ENCODE measurements at regions not wholly inside any gene's neighbourhood (a gene's known extent, or its start where the extent isn't known, plus 50 kb on each side); places are given as distances from the start of the nearest gene placed in this dataset.

DNA sequence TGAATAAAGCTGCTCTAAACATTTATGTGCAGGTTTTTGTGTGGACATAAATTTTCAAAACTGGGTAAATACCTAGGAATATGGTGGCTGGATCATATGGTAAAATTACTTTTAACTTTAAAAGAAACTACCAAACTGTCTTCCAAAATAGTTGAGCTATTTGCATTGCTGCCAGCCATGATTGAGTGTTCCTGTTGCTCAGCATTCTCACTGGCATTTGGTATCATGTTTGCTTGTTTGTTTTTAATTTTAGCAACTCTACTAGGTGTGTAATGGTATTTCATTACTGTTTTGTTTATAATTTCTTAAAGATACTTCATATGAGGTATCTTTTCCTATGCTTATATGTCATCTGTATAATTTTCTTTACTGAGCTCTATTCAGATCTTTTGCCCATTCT lies 143.2 kb downstream of the POLR1F start:
- CTCF ChIA-PET, result interaction anchor here (0.6 to 1.0 kb wide), 2 partner anchors 12 to 23 kb away, joined by 3 read pairs; no protein-coding TSS in a partner anchor
- Histone ChIP-seq H2AFZ (ENCODE audit: low read depth) (no peak overlapping the region), H3K4me1 (ENCODE audit: control insufficient read depth in 1 of 2, insufficient read depth in 2 of 2, low read depth in 1 of 2, low read length in 1 of 2) (no peaks in the 10 kb centered on the region), H3K4me3 (ENCODE audit: low read depth in 2 of 2, low read length in 1 of 2) (no peak overlapping the region), H3K9me2 (no peaks in the 10 kb centered on the region), H3K4me2 (no peak overlapping the region), H3K9ac (no peak overlapping the region), H3K9me3 (no peaks in the 10 kb centered on the region), H3K79me2 (ENCODE audit: insufficient read depth) (no peaks in the 10 kb centered on the region), H3K27ac (ENCODE audit: low read depth in 2 of 2, low read length in 1 of 2) (no peak overlapping the region), H3K36me3 (replicated peaks in 1 of 2; ENCODE audit: control insufficient read depth in 1 of 2, insufficient read depth in 2 of 2, low read length in 1 of 2) (no peaks in the 10 kb centered on the region), H3K27me3 (ENCODE audit: insufficient read depth) (no peaks in the 10 kb centered on the region), H4K20me1 (ENCODE audit: insufficient read depth) (no peaks in the 10 kb centered on the region), H3F3A (replicated peaks; ENCODE audit: insufficient read depth) (no peaks in the 10 kb centered on the region)
- POLR2A ChIA-PET, result no interaction called here
- no peak for TF ChIP-seq JUND (IDR thresholded peaks at IDR 0.05)
- TF ChIP-seq, protein P1, sequence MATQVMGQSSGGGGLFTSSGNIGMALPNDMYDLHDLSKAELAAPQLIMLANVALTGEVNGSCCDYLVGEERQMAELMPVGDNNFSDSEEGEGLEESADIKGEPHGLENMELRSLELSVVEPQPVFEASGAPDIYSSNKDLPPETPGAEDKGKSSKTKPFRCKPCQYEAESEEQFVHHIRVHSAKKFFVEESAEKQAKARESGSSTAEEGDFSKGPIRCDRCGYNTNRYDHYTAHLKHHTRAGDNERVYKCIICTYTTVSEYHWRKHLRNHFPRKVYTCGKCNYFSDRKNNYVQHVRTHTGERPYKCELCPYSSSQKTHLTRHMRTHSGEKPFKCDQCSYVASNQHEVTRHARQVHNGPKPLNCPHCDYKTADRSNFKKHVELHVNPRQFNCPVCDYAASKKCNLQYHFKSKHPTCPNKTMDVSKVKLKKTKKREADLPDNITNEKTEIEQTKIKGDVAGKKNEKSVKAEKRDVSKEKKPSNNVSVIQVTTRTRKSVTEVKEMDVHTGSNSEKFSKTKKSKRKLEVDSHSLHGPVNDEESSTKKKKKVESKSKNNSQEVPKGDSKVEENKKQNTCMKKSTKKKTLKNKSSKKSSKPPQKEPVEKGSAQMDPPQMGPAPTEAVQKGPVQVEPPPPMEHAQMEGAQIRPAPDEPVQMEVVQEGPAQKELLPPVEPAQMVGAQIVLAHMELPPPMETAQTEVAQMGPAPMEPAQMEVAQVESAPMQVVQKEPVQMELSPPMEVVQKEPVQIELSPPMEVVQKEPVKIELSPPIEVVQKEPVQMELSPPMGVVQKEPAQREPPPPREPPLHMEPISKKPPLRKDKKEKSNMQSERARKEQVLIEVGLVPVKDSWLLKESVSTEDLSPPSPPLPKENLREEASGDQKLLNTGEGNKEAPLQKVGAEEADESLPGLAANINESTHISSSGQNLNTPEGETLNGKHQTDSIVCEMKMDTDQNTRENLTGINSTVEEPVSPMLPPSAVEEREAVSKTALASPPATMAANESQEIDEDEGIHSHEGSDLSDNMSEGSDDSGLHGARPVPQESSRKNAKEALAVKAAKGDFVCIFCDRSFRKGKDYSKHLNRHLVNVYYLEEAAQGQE (IDR thresholded peaks at IDR 0.05; ENCODE audit: low read depth, low read length), result no peak
- no peak for TF ChIP-seq FOSL2 (IDR thresholded peaks at IDR 0.05; ENCODE audit: borderline replicate concordance, low read depth)
- no peak for TF ChIP-seq TCF12 (IDR thresholded peaks at IDR 0.05)
- TF ChIP-seq RAD21 (IDR thresholded peaks at IDR 0.05; ENCODE audit: low read length), result no peak
- no peak for DNase-seq

DNA sequence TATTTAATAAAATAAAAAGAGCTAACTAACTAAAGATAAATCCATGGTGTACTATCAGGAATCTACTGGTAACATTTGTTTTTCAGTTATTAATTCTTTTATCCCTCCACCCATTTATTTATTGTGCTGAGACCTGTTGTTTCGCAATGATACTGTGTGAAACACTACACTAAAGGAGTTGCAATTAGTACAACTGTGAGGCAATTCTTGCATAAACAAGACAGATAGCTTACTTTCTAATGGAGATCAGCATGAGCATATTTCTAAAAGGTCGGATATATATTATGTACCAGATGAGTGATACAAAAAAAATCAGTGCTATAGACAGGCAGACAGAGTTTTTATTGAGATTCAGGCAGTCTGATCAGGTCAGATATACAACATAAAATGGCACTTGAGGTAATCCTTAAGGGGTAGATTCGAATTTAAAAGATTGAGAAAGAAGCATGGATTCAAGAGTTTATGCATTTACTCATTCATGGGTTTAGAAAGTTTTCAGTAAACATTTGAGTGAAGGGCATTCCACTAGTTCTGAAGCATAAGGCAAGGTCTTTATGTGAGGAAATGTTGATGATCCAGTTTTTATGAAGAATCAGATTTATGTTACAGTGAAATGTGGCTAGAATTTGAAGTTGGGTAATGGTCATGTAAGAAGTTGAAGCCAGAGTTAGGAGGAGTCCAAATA lies 147.6 kb downstream of the POLR1F start:
- ChIA-PET CTCF (no interaction called here), POLR2A (no interaction called here)
- Histone ChIP-seq H3K4me2 (no peak overlapping the region), H2AFZ (ENCODE audit: low read depth) (no peak overlapping the region), H3K27ac (ENCODE audit: low read depth in 2 of 2, low read length in 1 of 2) (no peak overlapping the region), H3F3A (replicated peaks; ENCODE audit: insufficient read depth) (peaks cover 7% of the 10 kb centered on the region), H3K36me3 (replicated peaks in 1 of 2; ENCODE audit: control insufficient read depth in 1 of 2, insufficient read depth in 2 of 2, low read length in 1 of 2) (no peaks in the 10 kb centered on the region), H3K4me3 (ENCODE audit: low read depth in 2 of 2, low read length in 1 of 2) (no peak overlapping the region), H4K20me1 (ENCODE audit: insufficient read depth) (no peaks in the 10 kb centered on the region), H3K9ac (no peak overlapping the region), H3K9me2 (no peaks in the 10 kb centered on the region), H3K4me1 (ENCODE audit: control insufficient read depth in 1 of 2, insufficient read depth in 2 of 2, low read depth in 1 of 2, low read length in 1 of 2) (no peaks in the 10 kb centered on the region), H3K79me2 (ENCODE audit: insufficient read depth) (no peaks in the 10 kb centered on the region), H3K27me3 (ENCODE audit: insufficient read depth) (no peaks in the 10 kb centered on the region), H3K9me3 (no peaks in the 10 kb centered on the region)
- TF ChIP-seq TCF12 (IDR thresholded peaks at IDR 0.05) (no peak), NFIC (IDR thresholded peaks at IDR 0.05; ENCODE audit: borderline replicate concordance) (no peak), EP300 (IDR thresholded peaks at IDR 0.05; ENCODE audit: borderline replicate concordance in 1 of 2, low read depth in 1 of 2, low read length in 1 of 2) (no peak), MEF2A (IDR thresholded peaks at IDR 0.05; ENCODE audit: borderline replicate concordance, low read depth) (no peak), TAF1 (IDR thresholded peaks at IDR 0.05; ENCODE audit: borderline replicate concordance, low read depth, low read length) (no peak), YY1 (IDR thresholded peaks at IDR 0.05; ENCODE audit: low read depth) (no peak), RFX5 (IDR thresholded peaks at IDR 0.05; ENCODE audit: low read length) (no peak), FOSL2 (IDR thresholded peaks at IDR 0.05; ENCODE audit: borderline replicate concordance, low read depth) (no peak), NRF1 (IDR thresholded peaks at IDR 0.05; ENCODE audit: low read depth, low read length) (no peak), FOXJ3 (CRISPR knock-in tag; IDR thresholded peaks at IDR 0.05) (no peak), GATA2 (CRISPR knock-in tag; IDR thresholded peaks at IDR 0.05) (no peak)
- TF ChIP-seq, protein P2, sequence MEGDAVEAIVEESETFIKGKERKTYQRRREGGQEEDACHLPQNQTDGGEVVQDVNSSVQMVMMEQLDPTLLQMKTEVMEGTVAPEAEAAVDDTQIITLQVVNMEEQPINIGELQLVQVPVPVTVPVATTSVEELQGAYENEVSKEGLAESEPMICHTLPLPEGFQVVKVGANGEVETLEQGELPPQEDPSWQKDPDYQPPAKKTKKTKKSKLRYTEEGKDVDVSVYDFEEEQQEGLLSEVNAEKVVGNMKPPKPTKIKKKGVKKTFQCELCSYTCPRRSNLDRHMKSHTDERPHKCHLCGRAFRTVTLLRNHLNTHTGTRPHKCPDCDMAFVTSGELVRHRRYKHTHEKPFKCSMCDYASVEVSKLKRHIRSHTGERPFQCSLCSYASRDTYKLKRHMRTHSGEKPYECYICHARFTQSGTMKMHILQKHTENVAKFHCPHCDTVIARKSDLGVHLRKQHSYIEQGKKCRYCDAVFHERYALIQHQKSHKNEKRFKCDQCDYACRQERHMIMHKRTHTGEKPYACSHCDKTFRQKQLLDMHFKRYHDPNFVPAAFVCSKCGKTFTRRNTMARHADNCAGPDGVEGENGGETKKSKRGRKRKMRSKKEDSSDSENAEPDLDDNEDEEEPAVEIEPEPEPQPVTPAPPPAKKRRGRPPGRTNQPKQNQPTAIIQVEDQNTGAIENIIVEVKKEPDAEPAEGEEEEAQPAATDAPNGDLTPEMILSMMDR (IDR thresholded peaks at IDR 0.05), result no peak
- TF ChIP-seq, protein P3, sequence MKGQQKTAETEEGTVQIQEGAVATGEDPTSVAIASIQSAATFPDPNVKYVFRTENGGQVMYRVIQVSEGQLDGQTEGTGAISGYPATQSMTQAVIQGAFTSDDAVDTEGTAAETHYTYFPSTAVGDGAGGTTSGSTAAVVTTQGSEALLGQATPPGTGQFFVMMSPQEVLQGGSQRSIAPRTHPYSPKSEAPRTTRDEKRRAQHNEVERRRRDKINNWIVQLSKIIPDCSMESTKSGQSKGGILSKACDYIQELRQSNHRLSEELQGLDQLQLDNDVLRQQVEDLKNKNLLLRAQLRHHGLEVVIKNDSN (IDR thresholded peaks at IDR 0.05; ENCODE audit: borderline replicate concordance, low read depth), result no peak
- TF ChIP-seq, protein P1 (IDR thresholded peaks at IDR 0.05; ENCODE audit: low read depth, low read length), result no peak
- TF ChIP-seq, protein P4, sequence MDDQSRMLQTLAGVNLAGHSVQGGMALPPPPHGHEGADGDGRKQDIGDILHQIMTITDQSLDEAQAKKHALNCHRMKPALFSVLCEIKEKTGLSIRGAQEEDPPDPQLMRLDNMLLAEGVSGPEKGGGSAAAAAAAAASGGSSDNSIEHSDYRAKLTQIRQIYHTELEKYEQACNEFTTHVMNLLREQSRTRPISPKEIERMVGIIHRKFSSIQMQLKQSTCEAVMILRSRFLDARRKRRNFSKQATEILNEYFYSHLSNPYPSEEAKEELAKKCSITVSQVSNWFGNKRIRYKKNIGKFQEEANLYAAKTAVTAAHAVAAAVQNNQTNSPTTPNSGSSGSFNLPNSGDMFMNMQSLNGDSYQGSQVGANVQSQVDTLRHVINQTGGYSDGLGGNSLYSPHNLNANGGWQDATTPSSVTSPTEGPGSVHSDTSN (IDR thresholded peaks at IDR 0.05), result no peak
- DNase-seq, result no peak
- 6% methylated on average over 3 of the region's 3 CpGs for WGBS (ENCODE audit: low lambda C conversion rate)
